Memory B cell (primary cell): ENCODE measurements at regions not wholly inside any gene's neighbourhood (a gene's known extent, or its start where the extent isn't known, plus 50 kb on each side); places are given as distances from the start of the nearest gene placed in this dataset.

Source experiments
- ATAC-seq: fragments of 150-1000 bp; cut with Tn5 transposase; 2 replicates; pipeline ENCODE4 v1.10.0; 2021; ENCODE audit warnings: low read depth, mild to moderate bottlenecking, moderate library complexity
- DNase-seq, 2 donors: peaks; one replicate each; pipeline ENCODE4 v3.0.0; 2022; ENCODE audit warnings: low spot score in 2 of 2
- H3K27ac Mint-ChIP-seq: one replicate; pipeline ENCODE4 v1.8.0; 2022; ENCODE audit warnings: mild to moderate bottlenecking, moderate library complexity, mixed read lengths
- H3K27me3 Mint-ChIP-seq: one replicate; pipeline ENCODE4 v1.8.0; 2022; ENCODE audit warnings: mixed read lengths
- H3K36me3 Mint-ChIP-seq: one replicate; pipeline ENCODE4 v1.8.0; 2022; ENCODE audit warnings: mild to moderate bottlenecking, mixed read lengths
- H3K4me1 Mint-ChIP-seq: one replicate; pipeline ENCODE4 v1.8.0; 2022; ENCODE audit warnings: mixed read lengths
- H3K4me3 Mint-ChIP-seq: one replicate; pipeline ENCODE4 v1.8.0; 2022; ENCODE audit warnings: mild to moderate bottlenecking, moderate library complexity, mixed read lengths
- H3K9me3 Mint-ChIP-seq: one replicate; pipeline ENCODE4 v1.8.0; 2022; ENCODE audit warnings: mixed read lengths

DNA sequence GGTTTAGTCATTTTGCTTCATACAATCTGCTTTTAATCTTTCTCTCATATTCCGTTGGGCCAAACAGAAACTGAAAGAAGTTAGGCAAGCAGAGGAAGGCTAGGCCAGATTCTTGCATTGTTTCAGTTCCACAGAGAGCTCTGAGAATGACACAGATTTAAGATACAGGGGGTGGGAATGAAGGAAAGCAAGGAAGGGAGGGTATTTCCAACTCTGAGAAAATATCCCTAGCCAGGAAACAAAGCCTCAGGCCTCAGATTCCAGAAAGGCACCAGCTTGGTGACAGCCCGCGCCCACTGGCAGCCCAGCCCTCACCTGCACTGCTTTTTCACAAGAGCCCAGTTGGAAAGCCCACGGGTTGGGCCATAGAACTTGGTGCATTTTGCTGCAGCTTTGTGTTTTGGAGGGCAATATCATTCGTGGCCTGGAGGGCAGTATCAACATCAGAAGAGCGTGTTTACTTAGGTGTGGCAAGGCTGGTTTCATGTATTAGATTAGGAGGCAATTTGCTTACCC lies 63.5 kb downstream of the ENC1 start:
- no peaks in the 10 kb centered on the region for H3K36me3 Mint-ChIP-seq
- peak overlapping the region; percentile 52 for H3K4me3 Mint-ChIP-seq
- peaks cover 11% of the 10 kb centered on the region for H3K4me1 Mint-ChIP-seq
- H3K27ac Mint-ChIP-seq = peak overlapping the region; percentile 75
- peak; percentile 78 for ATAC-seq
- DNase-seq = peak; percentile 11 to 16
- no peaks in the 10 kb centered on the region for H3K9me3 Mint-ChIP-seq
- H3K27me3 Mint-ChIP-seq = peaks cover 5% of the 10 kb centered on the region

- DNase-seq (no peak), ATAC-seq (no peak)
- Mint-ChIP-seq H3K9me3 (peaks cover 2% of the 10 kb centered on the region), H3K4me3 (no peak overlapping the region), H3K27me3 (peaks cover 2% of the 10 kb centered on the region), H3K27ac (no peak overlapping the region), H3K36me3 (peaks cover 2% of the 10 kb centered on the region), H3K4me1 (peaks cover 11% of the 10 kb centered on the region)
Measured at GRCh38 chr5:74575741-74576538, 64.6 kb downstream of the ENC1 start.

DNA sequence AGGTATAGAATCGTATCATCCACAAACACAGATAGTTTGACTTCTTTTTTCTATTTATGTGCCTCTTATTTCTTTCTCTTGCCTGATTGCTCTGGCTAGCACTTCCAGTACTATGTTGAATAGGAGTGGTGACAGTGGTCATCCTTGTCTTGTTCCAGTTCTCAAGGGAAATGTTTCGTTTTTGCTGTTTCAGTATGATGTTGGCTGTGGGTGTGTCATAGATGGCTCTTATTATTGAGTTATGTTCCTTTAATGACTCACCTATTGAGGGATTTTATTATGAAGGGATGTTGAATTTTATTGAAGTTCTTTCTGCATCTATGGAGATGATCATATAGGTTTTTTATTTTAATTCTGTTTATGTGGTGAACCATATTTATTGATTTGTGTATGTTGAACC lies 70.3 kb downstream of the ENC1 start:
- no peak for DNase-seq
- Mint-ChIP-seq H3K27me3 (peaks cover 2% of the 10 kb centered on the region), H3K4me3 (no peak overlapping the region), H3K27ac (no peak overlapping the region), H3K36me3 (peaks cover 3% of the 10 kb centered on the region), H3K4me1 (no peaks in the 10 kb centered on the region), H3K9me3 (peaks cover 4% of the 10 kb centered on the region)
- no peak for ATAC-seq

DNA sequence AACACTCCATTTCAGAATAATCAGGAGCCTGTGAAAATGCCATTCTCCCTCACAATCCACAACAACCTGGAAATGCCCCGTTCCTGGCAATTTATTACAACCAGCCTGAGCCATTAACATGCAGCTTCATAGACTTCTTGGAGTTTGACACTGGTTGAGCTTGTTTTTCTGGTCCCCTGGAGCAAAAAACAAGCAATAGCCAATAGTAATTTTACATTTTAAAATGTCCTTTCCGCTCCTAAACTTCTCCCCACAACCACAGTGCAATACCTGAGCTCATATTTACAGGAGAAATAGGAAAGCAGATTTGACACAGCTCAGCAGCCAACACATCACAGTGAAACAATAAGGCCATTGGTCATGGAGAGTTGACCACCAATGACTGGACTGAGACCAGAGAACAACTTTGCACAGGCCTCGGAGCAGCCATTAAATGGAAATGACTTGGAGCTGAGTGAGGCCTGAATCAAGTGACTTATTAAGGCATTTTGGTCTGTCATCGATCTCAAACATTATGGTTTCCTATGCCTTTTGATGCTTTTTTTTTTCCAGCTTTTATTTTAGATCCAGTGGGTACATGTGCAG lies 73.0 kb downstream of the ENC1 start:
- no peak overlapping the region for H3K4me3 Mint-ChIP-seq
- no peak overlapping the region for H3K27ac Mint-ChIP-seq
- H3K4me1 Mint-ChIP-seq = no peaks in the 10 kb centered on the region

DNA sequence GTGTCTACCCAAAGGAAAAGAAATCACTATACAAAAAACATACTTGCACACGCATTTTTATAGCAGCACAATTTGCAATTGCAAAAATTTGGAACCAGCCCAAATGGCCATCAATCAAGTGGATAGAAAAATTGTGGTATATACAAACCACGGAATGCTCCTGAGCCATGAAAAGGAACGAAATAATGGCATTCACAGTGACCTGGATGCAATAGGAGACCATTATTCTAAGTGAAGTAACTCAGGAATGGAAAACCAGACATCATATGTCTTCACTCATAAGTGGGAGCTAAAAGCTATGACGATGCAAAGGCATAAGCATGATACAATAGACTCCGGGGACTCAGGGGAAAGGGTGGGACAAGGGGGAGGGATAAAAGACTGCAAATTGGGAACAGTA lies 78.4 kb downstream of the ENC1 start:
- no peaks in the 10 kb centered on the region for H3K9me3 Mint-ChIP-seq
- no peak overlapping the region for H3K27ac Mint-ChIP-seq
- H3K4me1 Mint-ChIP-seq = no peaks in the 10 kb centered on the region
- H3K27me3 Mint-ChIP-seq = peaks cover 3% of the 10 kb centered on the region
- H3K36me3 Mint-ChIP-seq = no peaks in the 10 kb centered on the region
- no peak for ATAC-seq
- no peak for DNase-seq
- H3K4me3 Mint-ChIP-seq = no peak overlapping the region

More for the DNA sequence above, 73.0 kb downstream of the ENC1 start:
- Mint-ChIP-seq H3K9me3 (peaks cover 4% of the 10 kb centered on the region), H3K27me3 (no peaks in the 10 kb centered on the region), H3K36me3 (peaks cover 3% of the 10 kb centered on the region)
- DNase-seq (no peak), ATAC-seq (no peak)

GRCh38 chr5:74560245-74560644 lies 80.3 kb downstream of the ENC1 start:
- H3K9me3 Mint-ChIP-seq = no peaks in the 10 kb centered on the region
- H3K4me1 Mint-ChIP-seq = no peaks in the 10 kb centered on the region
- H3K27me3 Mint-ChIP-seq = peaks cover 3% of the 10 kb centered on the region
- H3K27ac Mint-ChIP-seq = no peak overlapping the region
- no peaks in the 10 kb centered on the region for H3K36me3 Mint-ChIP-seq
- ATAC-seq = no peak
- DNase-seq = no peak
- no peak overlapping the region for H3K4me3 Mint-ChIP-seq

- Mint-ChIP-seq H3K4me3 (no peak overlapping the region), H3K27ac (no peak overlapping the region), H3K36me3 (no peaks in the 10 kb centered on the region), H3K27me3 (peaks cover 11% of the 10 kb centered on the region), H3K4me1 (no peaks in the 10 kb centered on the region), H3K9me3 (peaks cover 3% of the 10 kb centered on the region)
- ATAC-seq (no peak), DNase-seq (no peak)
Measured at GRCh38 chr5:74556631-74557595, 83.6 kb downstream of the ENC1 start.

DNA sequence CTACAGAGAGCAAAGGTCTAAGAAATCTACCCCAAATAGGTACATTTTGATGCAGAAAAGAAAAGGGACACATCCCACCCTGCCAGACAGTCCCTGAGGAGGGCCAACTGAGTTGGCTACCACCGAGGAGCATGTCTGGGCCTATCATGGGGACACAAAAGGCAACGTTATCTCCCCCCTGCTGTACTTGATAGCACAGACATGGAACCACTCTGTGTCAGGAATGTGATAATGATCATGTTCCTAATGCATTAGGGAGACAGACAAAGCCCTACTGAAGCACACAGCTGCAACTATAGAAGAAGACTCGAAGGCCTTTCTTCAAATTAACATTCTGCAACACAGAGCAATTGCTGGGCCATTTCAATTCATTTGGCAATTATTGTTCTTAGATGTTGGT lies 84.5 kb downstream of the ENC1 start:
- no peak for ATAC-seq
- no peaks in the 10 kb centered on the region for H3K36me3 Mint-ChIP-seq

GRCh38 chr5:74552101-74552500 lies 88.4 kb downstream of the ENC1 start:
- ATAC-seq = no peak
- Mint-ChIP-seq H3K9me3 (peaks cover 3% of the 10 kb centered on the region), H3K4me3 (no peak overlapping the region), H3K27ac (no peak overlapping the region), H3K36me3 (no peaks in the 10 kb centered on the region), H3K4me1 (no peaks in the 10 kb centered on the region), H3K27me3 (peaks cover 8% of the 10 kb centered on the region)
- no peak for DNase-seq

More for the DNA sequence above, 84.5 kb downstream of the ENC1 start:
- no peaks in the 10 kb centered on the region for H3K4me1 Mint-ChIP-seq
- no peak for DNase-seq
- no peak overlapping the region for H3K4me3 Mint-ChIP-seq
- H3K27me3 Mint-ChIP-seq = peaks cover 11% of the 10 kb centered on the region
- H3K9me3 Mint-ChIP-seq = peaks cover 3% of the 10 kb centered on the region
- H3K27ac Mint-ChIP-seq = no peak overlapping the region

- Mint-ChIP-seq H3K27ac (no peak overlapping the region), H3K4me3 (no peak overlapping the region), H3K9me3 (peaks cover 3% of the 10 kb centered on the region), H3K4me1 (no peaks in the 10 kb centered on the region), H3K36me3 (no peaks in the 10 kb centered on the region), H3K27me3 (peaks cover 8% of the 10 kb centered on the region)
- ATAC-seq = no peak
- no peak for DNase-seq
Measured at GRCh38 chr5:74550927-74551326, 89.6 kb downstream of the ENC1 start.

DNA sequence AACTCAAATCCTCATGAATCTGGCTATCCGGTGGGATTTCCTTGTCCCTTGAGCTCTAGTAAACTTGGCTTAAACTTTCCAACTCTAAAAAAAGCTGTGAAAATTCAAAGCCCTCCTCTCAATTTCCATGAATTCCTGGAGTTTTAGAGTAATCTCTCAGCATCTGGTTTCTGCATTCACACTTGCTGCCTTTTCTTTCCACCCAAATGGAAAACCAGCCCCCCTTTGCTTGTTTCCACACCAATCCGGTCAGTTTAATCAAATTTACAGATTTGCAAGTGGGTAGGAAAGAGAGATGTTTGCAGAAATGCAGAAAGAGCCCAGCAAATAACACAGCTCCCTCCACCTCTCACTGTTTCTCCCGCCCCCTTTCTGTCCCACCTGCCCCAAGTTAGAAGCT lies 91.1 kb downstream of the ENC1 start:
- Mint-ChIP-seq H3K27ac (no peak overlapping the region), H3K4me1 (no peaks in the 10 kb centered on the region), H3K27me3 (peaks cover 5% of the 10 kb centered on the region), H3K4me3 (no peak overlapping the region), H3K36me3 (peaks cover 1% of the 10 kb centered on the region), H3K9me3 (peaks cover 3% of the 10 kb centered on the region)
- no peak for DNase-seq
- ATAC-seq = no peak

DNA sequence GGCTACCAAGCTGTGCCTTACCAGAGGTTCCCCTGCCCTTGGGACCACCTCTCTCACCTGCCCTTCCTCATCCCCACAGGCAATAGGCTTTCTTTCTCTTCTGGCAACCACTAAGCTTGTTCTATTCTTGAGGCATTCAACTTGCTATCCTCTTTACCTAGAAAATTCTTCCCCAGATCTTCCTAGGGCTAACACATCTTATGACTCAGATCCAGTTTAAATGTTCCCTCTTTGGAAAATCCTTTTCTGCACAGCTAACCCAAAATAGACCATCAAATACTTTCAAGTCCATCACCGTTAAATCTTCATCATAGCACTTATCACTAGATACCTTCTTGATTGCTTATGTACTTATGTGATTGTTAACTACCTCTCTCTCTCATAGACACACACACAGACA lies 93.7 kb downstream of the ENC1 start:
- Mint-ChIP-seq H3K27ac (no peak overlapping the region), H3K9me3 (no peaks in the 10 kb centered on the region), H3K4me1 (no peaks in the 10 kb centered on the region), H3K36me3 (peaks cover 1% of the 10 kb centered on the region), H3K27me3 (peaks cover 7% of the 10 kb centered on the region), H3K4me3 (no peak overlapping the region)
- no peak for ATAC-seq
- no peak for DNase-seq

- H3K27me3 Mint-ChIP-seq = peaks cover 7% of the 10 kb centered on the region
- ATAC-seq = no peak
- DNase-seq = no peak
- no peak overlapping the region for H3K27ac Mint-ChIP-seq
- H3K36me3 Mint-ChIP-seq = peaks cover 1% of the 10 kb centered on the region
- H3K9me3 Mint-ChIP-seq = no peaks in the 10 kb centered on the region
- H3K4me1 Mint-ChIP-seq = no peaks in the 10 kb centered on the region
- no peak overlapping the region for H3K4me3 Mint-ChIP-seq
Measured at GRCh38 chr5:74544811-74545210, 95.7 kb downstream of the ENC1 start.
